Stimulated activated effector memory CD8-positive, alpha-beta T cell treated with anti-CD3 and anti-CD28 coated beads, Interleukin-12 subunit alpha, Interleukin-12 subunit beta, amount 100 ng/mL, for 72 hours (primary cell): ENCODE measurements at regions not wholly inside any gene's neighbourhood (a gene's known extent, or its start where the extent isn't known, plus 50 kb on each side); places are given as distances from the start of the nearest gene placed in this dataset.

Experiments used
- ATAC-seq: fragments of 150-1000 bp; cut with Tn5 transposase; 2 replicates; pipeline ENCODE4 v1.10.0; 2021
- DNase-seq, 2 donors: peaks; one replicate each; pipeline ENCODE4 v3.0.0; 2021 to 2022; ENCODE audit warnings: low spot score in 2 of 2
- H3K27ac Mint-ChIP-seq: one replicate; pipeline ENCODE4 v1.8.0; 2022; ENCODE audit warnings: mild to moderate bottlenecking, mixed read lengths
- H3K36me3 Mint-ChIP-seq: one replicate; pipeline ENCODE4 v1.8.0; 2022; ENCODE audit warnings: mild to moderate bottlenecking, mixed read lengths
- H3K4me1 Mint-ChIP-seq: one replicate; pipeline ENCODE4 v1.8.0; 2022; ENCODE audit warnings: mixed read lengths
- H3K4me3 Mint-ChIP-seq: one replicate; pipeline ENCODE4 v1.8.0; 2022; ENCODE audit warnings: mild to moderate bottlenecking, mixed read lengths
- H3K9me3 Mint-ChIP-seq: one replicate; pipeline ENCODE4 v1.8.0; 2022; ENCODE audit warnings: mixed read lengths

- ATAC-seq = no peak
- H3K27ac Mint-ChIP-seq = no peak overlapping the region
These were observed 50.8 kb upstream of the ELF5 start for GRCh38 chr11:34564406-34564805.

DNA sequence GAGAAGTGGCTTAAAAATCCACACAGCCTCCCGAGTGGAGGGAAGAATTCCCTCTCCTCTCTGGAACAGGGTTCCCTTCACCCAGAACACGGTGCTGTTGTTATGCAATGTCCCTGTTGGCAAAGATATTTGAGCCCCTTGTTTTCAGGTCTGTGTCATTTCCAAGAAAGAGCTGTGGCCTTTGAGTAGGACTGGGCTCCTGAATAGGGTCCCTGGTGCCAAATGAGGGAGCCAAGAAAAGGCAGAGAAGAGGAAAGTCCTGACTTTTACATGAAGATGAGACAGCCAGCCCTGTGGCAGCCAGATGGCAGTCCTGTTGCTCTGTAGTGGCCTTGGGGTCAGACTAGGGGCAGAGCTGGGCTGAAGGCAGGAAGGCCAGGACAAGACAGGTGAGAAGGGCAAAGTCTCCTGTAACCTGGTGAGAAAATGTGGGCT lies 51.2 kb upstream of the ELF5 start:
- no peak for ATAC-seq
- Mint-ChIP-seq H3K36me3 (no peaks in the 10 kb centered on the region), H3K4me1 (no peaks in the 10 kb centered on the region), H3K27ac (no peak overlapping the region), H3K4me3 (no peak overlapping the region), H3K9me3 (no peaks in the 10 kb centered on the region)
- DNase-seq = no peak

More at GRCh38 chr11:34564406-34564805, 50.8 kb upstream of the ELF5 start:
- no peaks in the 10 kb centered on the region for H3K36me3 Mint-ChIP-seq
- H3K4me3 Mint-ChIP-seq = no peak overlapping the region
- H3K9me3 Mint-ChIP-seq = no peaks in the 10 kb centered on the region
- no peak for DNase-seq
- H3K4me1 Mint-ChIP-seq = no peaks in the 10 kb centered on the region

- H3K4me3 Mint-ChIP-seq = no peak overlapping the region
- H3K9me3 Mint-ChIP-seq = no peaks in the 10 kb centered on the region
- ATAC-seq (no peak), DNase-seq (no peak)
- no peak overlapping the region for H3K27ac Mint-ChIP-seq
- peaks cover 4% of the 10 kb centered on the region for H3K4me1 Mint-ChIP-seq
- H3K36me3 Mint-ChIP-seq = no peaks in the 10 kb centered on the region
These were observed 52.0 kb upstream of the ELF5 start for GRCh38 chr11:34565417-34566207.

DNA sequence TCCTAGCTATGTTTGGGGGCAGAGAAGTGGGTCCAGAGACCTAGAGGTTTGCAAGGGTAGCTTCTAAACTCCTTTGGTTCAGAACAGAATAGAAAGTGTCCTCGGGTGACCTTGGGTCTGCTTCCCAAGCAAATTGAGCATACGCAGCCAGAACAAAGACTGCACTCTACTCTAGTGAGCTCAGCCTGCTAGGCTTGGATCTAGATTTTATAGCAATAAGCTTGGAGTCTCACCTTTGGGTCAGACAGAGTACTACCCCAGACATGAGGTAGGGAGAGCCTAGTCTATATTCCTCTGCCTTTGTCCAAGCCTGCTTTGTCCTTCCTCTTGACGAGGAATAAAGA lies 52.6 kb upstream of the ELF5 start:
- Mint-ChIP-seq H3K36me3 (no peaks in the 10 kb centered on the region), H3K27ac (no peak overlapping the region), H3K9me3 (no peaks in the 10 kb centered on the region), H3K4me1 (peaks cover 4% of the 10 kb centered on the region), H3K4me3 (no peak overlapping the region)
- DNase-seq (no peak), ATAC-seq (no peak)

GRCh38 chr11:34566736-34567135 lies 53.1 kb upstream of the ELF5 start:
- Mint-ChIP-seq H3K27ac (no peak overlapping the region), H3K4me3 (no peak overlapping the region), H3K4me1 (peaks cover 4% of the 10 kb centered on the region), H3K9me3 (no peaks in the 10 kb centered on the region), H3K36me3 (no peaks in the 10 kb centered on the region)
- ATAC-seq = no peak
- DNase-seq = no peak

DNA sequence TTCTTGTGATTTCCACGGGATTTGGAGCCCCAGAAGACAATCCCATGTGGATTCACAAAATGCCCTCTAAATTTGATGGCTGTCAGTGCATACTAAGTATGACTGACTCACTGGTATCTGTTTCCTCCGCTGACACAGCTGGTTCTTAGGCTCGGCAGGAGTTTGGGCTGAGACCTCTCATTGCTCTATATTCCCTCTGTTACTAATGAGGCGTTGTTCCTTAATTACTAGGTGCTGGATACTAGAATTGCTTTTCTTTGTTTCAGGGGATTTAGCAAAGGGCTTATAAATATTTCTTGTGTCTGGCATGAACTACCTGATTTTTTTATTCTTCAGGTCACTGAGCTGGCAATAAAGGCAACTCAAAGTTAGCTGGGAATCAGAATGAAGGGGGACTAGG lies 53.2 kb upstream of the EHF start:
- Mint-ChIP-seq H3K36me3 (no peaks in the 10 kb centered on the region), H3K9me3 (no peaks in the 10 kb centered on the region), H3K4me3 (no peak overlapping the region), H3K27ac (no peak overlapping the region), H3K4me1 (peaks cover 4% of the 10 kb centered on the region)
- DNase-seq (no peak), ATAC-seq (no peak)

- Mint-ChIP-seq H3K9me3 (no peaks in the 10 kb centered on the region), H3K4me1 (peaks cover 4% of the 10 kb centered on the region), H3K36me3 (no peaks in the 10 kb centered on the region), H3K27ac (no peak overlapping the region), H3K4me3 (no peak overlapping the region)
- ATAC-seq (peak; percentile 82), DNase-seq (no peak)
These were observed 50.3 kb upstream of the EHF start for GRCh38 chr11:34570584-34570983.
